ENCODE measurements at regions not wholly inside any gene's neighbourhood (a gene's known extent, or its start where the extent isn't known, plus 50 kb on each side); places are given as distances from the start of the nearest gene placed in this dataset.
"Not testable (repeated sequence)": the region's sequence is repeated elsewhere in the genome, so short reads cannot be mapped to it uniquely, and the experiment has no call there.

DNA sequence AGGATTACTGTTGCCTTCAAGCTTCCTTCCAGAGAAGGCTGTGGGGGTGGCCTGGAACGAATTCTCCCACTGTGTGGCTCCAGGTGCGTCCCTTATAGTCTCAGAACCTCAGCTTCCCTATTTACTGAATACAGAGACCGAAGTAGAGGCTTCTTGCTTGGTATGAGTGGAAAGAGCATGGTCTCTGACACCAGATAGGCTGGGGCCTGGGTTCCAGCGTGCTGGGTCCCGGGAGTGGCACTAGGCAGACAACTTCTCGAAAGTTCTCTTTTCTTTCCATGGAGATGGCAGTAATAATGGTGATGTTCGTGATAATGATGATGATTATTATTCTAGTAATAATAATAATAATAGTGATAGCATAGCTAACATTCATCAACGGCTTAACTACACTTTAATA is 161.7 kb downstream of the PTPRU start:
- DNase-seq: no peak

DNA sequence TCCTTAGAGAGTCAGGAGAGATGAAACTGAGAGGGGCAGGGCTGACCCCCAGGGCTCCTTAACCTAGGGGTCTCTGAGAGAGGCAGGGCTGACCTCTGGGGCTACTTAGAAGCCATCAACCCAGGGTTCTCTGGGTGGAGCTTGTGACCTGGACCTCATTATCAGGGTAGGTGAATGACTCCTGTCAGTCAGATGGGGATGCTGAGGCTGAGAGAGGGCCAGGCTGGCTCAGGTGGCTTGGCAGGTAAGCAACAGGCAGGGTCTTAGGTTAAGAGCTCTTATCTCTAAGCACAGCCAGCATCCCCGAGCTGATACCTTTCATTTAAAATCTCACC is 160.9 kb downstream of the PTPRU start:
- DNase-seq: no peak

- DNase-seq: no peak
Measured at GRCh38 chr1:29396438-29397255, 160.3 kb downstream of the PTPRU start.

- DNase-seq: no peak
Measured at GRCh38 chr1:29395736-29396437, 159.6 kb downstream of the PTPRU start.

DNA sequence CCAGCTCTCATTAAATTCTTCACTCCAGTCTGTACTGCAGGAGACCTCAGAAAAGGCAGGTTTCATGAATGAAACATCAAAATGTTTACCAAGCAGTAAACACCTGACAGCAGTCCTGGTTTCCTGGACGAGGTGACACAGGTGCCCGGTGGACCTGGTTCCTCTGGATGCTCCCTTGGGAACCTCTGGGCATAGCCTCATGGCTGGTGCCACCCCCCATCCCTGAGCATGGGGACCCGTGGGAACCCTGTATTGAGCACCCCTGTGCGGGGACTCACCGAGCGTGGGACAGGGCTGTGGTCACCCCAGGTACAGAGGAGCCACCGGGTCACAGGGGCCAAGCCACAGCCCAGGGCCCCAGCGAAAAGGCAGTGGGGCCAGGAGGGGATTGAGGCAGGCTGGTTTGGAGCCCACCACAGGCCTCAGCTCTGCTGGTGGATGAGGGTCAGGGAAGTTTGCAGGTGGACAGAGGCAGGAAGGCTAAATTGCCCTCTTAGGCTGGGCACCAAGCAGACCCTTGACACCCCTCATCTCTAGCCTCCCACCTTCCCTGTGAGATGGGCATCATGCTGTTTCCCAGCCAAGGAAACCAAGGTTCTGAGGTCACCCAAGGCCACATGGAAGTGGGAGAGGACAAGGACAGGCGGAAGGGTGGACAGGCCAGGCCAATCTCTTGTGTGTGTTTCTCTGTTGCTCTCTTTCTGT is 158.4 kb downstream of the PTPRU start:
- DNase-seq: no peak

GRCh38 chr1:29393451-29393826 is 157.1 kb downstream of the PTPRU start:
- DNase-seq: no peak

DNA sequence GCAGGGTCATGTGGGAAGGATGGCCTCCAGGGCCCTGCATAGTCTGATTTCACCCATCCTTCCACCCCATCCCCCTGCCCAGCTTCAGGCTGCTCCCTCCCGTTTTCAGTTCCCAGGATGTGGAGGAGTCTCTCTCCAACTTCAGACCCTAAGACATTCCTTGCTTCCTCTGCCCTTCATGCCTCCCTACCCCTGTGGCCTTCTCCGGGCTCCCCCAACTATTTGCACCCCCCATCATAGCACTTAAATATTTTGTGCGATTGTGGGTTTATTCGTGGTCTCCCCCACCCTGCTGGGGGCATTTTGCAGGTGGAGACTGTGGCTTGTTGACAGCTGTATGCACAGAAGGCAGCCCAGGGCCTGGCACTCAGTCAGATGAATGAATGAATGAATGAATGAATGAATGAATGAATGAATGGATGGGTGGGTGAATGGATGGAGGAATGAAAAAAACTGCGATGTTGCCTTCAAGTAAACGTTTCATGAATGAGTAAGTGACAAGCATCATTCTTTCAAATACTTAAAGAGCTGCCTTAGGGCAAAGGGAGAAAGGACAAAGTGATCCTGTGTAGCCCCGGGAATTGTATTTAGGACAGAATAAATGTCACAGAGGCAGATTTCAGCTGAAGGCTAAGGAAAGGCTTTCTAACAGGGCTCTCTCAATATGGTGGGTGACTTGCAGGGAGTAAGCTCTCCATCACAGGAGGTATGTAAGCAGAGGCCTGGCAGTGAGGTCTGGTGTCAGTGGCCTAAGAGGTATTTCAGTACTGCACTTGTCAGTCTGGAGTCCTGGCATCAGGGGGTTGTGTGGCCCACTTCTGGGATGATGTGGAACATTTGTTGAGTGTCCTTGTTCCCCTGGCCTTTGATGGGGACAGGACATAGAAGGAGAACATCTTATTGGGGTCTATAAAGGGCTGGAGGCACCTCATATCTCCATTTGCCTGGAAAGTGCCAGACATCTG is 156.4 kb downstream of the PTPRU start:
- DNase-seq: no peak

DNA sequence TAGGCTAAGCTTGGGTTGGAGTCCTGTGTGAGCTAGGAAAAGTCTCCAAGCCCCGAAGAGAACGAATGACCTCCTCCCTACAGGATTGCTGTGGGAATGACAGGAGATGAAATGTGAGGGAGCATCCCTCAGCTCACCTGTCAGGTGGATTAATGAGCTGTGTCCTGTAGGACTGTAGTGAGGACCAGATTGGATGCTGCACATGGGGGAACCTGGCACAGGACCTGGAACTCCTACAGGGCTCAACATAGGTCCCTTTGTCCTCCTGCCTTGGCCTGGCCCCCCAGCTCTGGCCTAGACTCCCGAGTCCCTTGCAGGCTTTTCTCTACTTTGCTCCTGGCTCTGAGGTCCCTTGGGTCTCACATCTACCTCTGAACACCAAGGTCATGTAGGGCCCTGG is 155.7 kb downstream of the PTPRU start:
- no peak for DNase-seq

- DNase-seq: no peak
Measured at GRCh38 chr1:29391362-29391880, 155.1 kb downstream of the PTPRU start.

GRCh38 chr1:29390491-29391361 is 154.4 kb downstream of the PTPRU start:
- DNase-seq: no peak

DNA sequence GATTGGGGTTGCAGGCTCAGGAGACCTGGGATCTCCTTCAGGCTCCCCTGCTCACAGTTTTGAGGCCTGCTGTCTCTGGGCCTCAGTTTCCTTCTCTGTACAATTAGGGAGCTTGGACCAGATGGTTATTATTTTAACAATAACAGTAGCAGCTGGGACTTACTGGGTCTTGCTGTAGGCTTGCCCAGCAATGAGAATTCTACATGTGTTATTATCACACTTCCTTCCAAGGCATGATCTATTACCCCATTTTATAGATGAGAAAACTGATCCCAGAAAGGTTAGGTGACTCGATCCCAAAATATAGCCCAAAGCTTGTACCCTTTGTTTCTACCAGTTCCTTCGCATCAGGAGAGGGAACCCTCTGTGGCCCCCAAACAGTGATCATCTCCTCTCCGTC is 153.8 kb downstream of the PTPRU start:
- DNase-seq: no peak

- DNase-seq: no peak
Measured at GRCh38 chr1:29389533-29390041, 153.3 kb downstream of the PTPRU start.

DNA sequence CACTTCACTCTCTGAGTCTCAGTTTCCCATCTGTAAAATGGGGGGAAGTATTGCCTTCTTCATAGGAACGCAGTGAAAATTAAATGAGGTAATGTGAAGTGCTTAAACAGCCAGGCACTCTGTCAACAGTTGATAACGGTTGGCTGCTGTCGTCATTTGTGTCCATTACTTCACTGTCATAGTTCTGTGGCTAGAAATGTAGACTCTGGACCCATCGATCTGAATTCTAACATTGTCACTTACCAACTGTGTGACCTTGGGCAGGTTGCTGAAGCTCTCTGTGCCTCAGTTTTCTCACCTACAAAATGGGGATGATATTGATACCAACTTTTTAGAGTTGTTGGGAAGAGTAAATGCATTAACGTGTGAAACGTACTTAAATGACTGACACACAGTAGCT is 152.6 kb downstream of the PTPRU start:
- DNase-seq: no peak

GRCh38 chr1:29388170-29388569 is 151.8 kb downstream of the PTPRU start:
- no peak for DNase-seq

DNA sequence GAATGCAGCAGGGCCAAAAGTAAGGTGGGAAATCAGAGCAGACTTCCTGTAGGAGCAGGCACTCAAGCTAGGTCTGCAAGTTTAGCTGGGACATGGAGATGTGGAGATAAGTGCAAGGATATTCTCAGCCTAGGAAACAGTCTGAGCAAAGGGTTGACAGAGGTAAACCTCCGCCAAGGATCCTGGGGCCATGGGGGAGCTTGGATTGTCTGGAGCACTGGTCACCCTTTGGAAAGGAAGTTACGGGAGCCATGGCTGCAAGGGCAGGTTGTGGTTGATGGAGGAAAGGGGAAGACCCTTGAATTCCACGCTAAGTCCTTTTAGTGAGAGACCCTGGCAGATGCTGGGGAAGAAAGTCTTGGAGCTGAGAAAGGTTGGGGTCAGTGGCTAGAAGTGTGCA is 150.9 kb downstream of the PTPRU start:
- no peak for DNase-seq

- DNase-seq: not testable (repeated sequence)
Measured at GRCh38 chr1:29386453-29386852, 150.1 kb downstream of the PTPRU start.

DNA sequence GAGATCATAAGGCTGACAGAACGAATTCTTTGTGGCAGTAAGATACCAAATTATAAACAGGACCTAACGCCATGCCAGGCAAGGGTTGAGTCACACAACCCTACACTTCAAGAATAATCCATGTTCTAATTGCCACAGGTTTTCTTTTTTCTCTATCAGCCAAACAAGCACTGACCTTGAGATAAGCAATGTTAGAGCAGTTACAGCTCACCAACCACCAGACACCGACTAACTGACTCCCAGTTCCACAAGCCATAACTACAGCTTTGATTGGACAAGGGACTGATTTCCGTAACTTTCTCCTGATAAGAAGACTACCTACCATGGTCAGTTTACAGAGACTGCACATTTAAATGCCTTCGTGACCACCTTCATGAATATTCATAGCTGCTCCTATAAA is 149.6 kb downstream of the PTPRU start:
- DNase-seq: no peak

- no peak for DNase-seq
Measured at GRCh38 chr1:29384496-29385015, 148.2 kb downstream of the PTPRU start.

- no peak for DNase-seq
Measured at GRCh38 chr1:29383746-29384371, 147.5 kb downstream of the PTPRU start.
